ENCODE measurements at regions not wholly inside any gene's neighbourhood (a gene's known extent, or its start where the extent isn't known, plus 50 kb on each side); places are given as distances from the start of the nearest gene placed in this dataset.

- Histone ChIP-seq H3K4ac (ENCODE audit: low read depth in 1 of 2, low read length in 2 of 2) (no peak overlapping the region), H3K36me3 (ENCODE audit: control insufficient read depth in 1 of 2, insufficient read depth in 2 of 2, low read depth in 1 of 2, low read length in 2 of 2) (no peaks in the 10 kb centered on the region), H3K9me3 (ENCODE audit: control insufficient read depth, low read length) (peaks cover 6% of the 10 kb centered on the region), H2BK15ac (ENCODE audit: low read depth, poor library complexity, severe bottlenecking) (no peak overlapping the region), H2BK5ac (ENCODE audit: low read depth, low read length, poor library complexity, severe bottlenecking) (no peak overlapping the region), H4K91ac (ENCODE audit: low read length) (no peak overlapping the region), H2BK12ac (ENCODE audit: low read length in 2 of 2) (no peak overlapping the region), H2AFZ (ENCODE audit: low read depth, low read length) (no peak overlapping the region), H3K4me1 (ENCODE audit: control insufficient read depth, insufficient read depth, low read depth, low read length) (no peaks in the 10 kb centered on the region), H2BK120ac (ENCODE audit: low read depth, low read length) (no peak overlapping the region), H3K4me2 (ENCODE audit: low read length, poor library complexity, severe bottlenecking) (no peak overlapping the region), H3K18ac (ENCODE audit: low read depth in 1 of 2, low read length in 2 of 2) (no peak overlapping the region), H3K4me3 (ENCODE audit: insufficient read depth in 1 of 2, low read depth in 1 of 2, low read length in 2 of 2) (no peak overlapping the region), H3K27ac (ENCODE audit: low read length, poor library complexity, severe bottlenecking) (no peak overlapping the region), H3K14ac (ENCODE audit: low read length in 2 of 2) (no peak overlapping the region), H3K9ac (ENCODE audit: low read length) (no peak overlapping the region), H2AK5ac (ENCODE audit: low read length, severe bottlenecking) (no peak overlapping the region), H3K79me1 (replicated peaks; ENCODE audit: low read length, poor library complexity, severe bottlenecking) (no peaks in the 10 kb centered on the region), H3K23ac (ENCODE audit: low read length in 2 of 2) (no peak overlapping the region), H3K27me3 (ENCODE audit: control insufficient read depth in 1 of 2, insufficient read depth in 1 of 2, low read length in 2 of 2) (no peaks in the 10 kb centered on the region), H4K8ac (ENCODE audit: low read length) (no peak overlapping the region)
- WGBS = 100% methylated on average over 1 of the region's 1 CpG
- no peak for DNase-seq
Observed at GRCh38 chr18:43686709-43687108, 409.4 kb upstream of the SYT4 start.

- Histone ChIP-seq H3K4ac (ENCODE audit: low read depth in 1 of 2, low read length in 2 of 2) (no peak overlapping the region), H3K27ac (ENCODE audit: low read length, poor library complexity, severe bottlenecking) (peak overlapping the region; percentile 49), H3K36me3 (ENCODE audit: control insufficient read depth in 1 of 2, insufficient read depth in 2 of 2, low read depth in 1 of 2, low read length in 2 of 2) (peaks cover 0 to 3% of the 10 kb centered on the region in 2 experiments), H3K9me3 (ENCODE audit: control insufficient read depth, low read length) (peaks cover 6% of the 10 kb centered on the region), H3K4me3 (ENCODE audit: insufficient read depth in 1 of 2, low read depth in 1 of 2, low read length in 2 of 2) (no peak overlapping the region), H2AK5ac (ENCODE audit: low read length, severe bottlenecking) (no peak overlapping the region), H3K4me2 (ENCODE audit: low read length, poor library complexity, severe bottlenecking) (no peak overlapping the region), H2BK5ac (ENCODE audit: low read depth, low read length, poor library complexity, severe bottlenecking) (no peak overlapping the region), H4K8ac (ENCODE audit: low read length) (no peak overlapping the region), H2AFZ (ENCODE audit: low read depth, low read length) (no peak overlapping the region), H3K27me3 (ENCODE audit: control insufficient read depth in 1 of 2, insufficient read depth in 1 of 2, low read length in 2 of 2) (no peaks in the 10 kb centered on the region), H3K18ac (ENCODE audit: low read depth in 1 of 2, low read length in 2 of 2) (peak overlapping the region in 1 of 2 experiments; percentile 52), H3K23ac (ENCODE audit: low read length in 2 of 2) (no peak overlapping the region), H3K79me1 (replicated peaks; ENCODE audit: low read length, poor library complexity, severe bottlenecking) (no peaks in the 10 kb centered on the region), H2BK12ac (ENCODE audit: low read length in 2 of 2) (peak overlapping the region in 1 of 2 experiments; percentile 38), H3K4me1 (ENCODE audit: control insufficient read depth, insufficient read depth, low read depth, low read length) (no peaks in the 10 kb centered on the region), H2BK15ac (ENCODE audit: low read depth, poor library complexity, severe bottlenecking) (no peak overlapping the region), H2BK120ac (ENCODE audit: low read depth, low read length) (no peak overlapping the region), H3K14ac (ENCODE audit: low read length in 2 of 2) (no peak overlapping the region), H4K91ac (ENCODE audit: low read length) (no peak overlapping the region), H3K9ac (ENCODE audit: low read length) (no peak overlapping the region)
- DNase-seq = peak; percentile 89
- 0% methylated on average over 2 of the region's 4 CpGs for WGBS
Observed at GRCh38 chr18:43692099-43692690, 414.9 kb upstream of the SYT4 start.

DNA sequence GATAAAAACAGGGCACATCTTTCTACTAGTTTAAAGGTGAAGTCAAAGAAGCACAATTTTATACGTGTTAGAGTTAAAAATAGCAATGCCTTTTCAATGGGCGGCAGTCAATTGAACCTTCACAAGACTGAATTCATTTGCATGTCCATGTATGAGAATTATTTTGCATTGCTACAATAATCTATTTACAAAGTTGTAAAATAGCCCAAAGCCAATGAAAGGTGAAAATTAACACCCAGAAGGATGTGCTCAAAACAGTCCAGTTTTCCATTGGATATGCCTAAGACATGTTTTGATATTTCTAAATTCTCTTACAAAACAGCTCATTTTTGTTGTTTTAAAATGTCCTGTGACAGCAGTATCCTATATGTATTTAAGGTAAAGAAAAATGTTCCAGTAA lies 425.1 kb upstream of the SYT4 start:
- Histone ChIP-seq H3K4me2 (ENCODE audit: low read length, poor library complexity, severe bottlenecking) (no peak overlapping the region), H3K14ac (ENCODE audit: low read length in 2 of 2) (no peak overlapping the region), H3K36me3 (ENCODE audit: control insufficient read depth in 1 of 2, insufficient read depth in 2 of 2, low read depth in 1 of 2, low read length in 2 of 2) (peaks cover 0 to 31% of the 10 kb centered on the region in 2 experiments), H4K91ac (ENCODE audit: low read length) (no peak overlapping the region), H3K18ac (ENCODE audit: low read depth in 1 of 2, low read length in 2 of 2) (no peak overlapping the region), H4K8ac (ENCODE audit: low read length) (no peak overlapping the region), H3K4ac (ENCODE audit: low read depth in 1 of 2, low read length in 2 of 2) (no peak overlapping the region), H2BK15ac (ENCODE audit: low read depth, poor library complexity, severe bottlenecking) (no peak overlapping the region), H2BK120ac (ENCODE audit: low read depth, low read length) (no peak overlapping the region), H3K4me3 (ENCODE audit: insufficient read depth in 1 of 2, low read depth in 1 of 2, low read length in 2 of 2) (no peak overlapping the region), H3K79me1 (replicated peaks; ENCODE audit: low read length, poor library complexity, severe bottlenecking) (no peaks in the 10 kb centered on the region), H2AFZ (ENCODE audit: low read depth, low read length) (no peak overlapping the region), H2AK5ac (ENCODE audit: low read length, severe bottlenecking) (no peak overlapping the region), H3K27me3 (ENCODE audit: control insufficient read depth in 1 of 2, insufficient read depth in 1 of 2, low read length in 2 of 2) (no peaks in the 10 kb centered on the region), H3K9me3 (ENCODE audit: control insufficient read depth, low read length) (no peaks in the 10 kb centered on the region), H3K27ac (ENCODE audit: low read length, poor library complexity, severe bottlenecking) (no peak overlapping the region), H3K4me1 (ENCODE audit: control insufficient read depth, insufficient read depth, low read depth, low read length) (no peaks in the 10 kb centered on the region), H2BK5ac (ENCODE audit: low read depth, low read length, poor library complexity, severe bottlenecking) (no peak overlapping the region), H3K9ac (ENCODE audit: low read length) (no peak overlapping the region), H3K23ac (ENCODE audit: low read length in 2 of 2) (no peak overlapping the region), H2BK12ac (ENCODE audit: low read length in 2 of 2) (no peak overlapping the region)
- DNase-seq = no peak
- 100% methylated on average over 2 of the region's 2 CpGs for WGBS

DNA sequence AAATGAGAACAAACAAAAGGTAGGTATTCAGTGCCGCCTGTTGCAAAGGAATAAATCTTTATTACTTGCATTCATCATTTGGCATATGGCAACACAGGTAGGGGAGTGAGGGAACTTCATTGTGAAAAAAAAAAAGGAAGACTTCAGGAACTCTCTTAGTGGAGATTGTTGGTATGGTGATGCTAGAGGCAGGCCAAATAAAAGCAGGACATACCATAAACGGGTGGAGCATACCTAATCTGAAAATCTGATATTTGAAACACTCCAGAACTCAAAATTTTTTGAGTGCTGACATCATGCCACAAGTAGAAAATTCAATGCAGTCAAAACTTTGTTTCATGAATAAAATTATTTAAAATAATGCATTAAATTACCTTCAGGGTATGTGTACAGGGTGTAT lies 425.8 kb upstream of the SYT4 start:
- H3K27me3 ChIP-seq (ENCODE audit: control insufficient read depth in 1 of 2, insufficient read depth in 1 of 2, low read length in 2 of 2) = no peaks in the 10 kb centered on the region
- no peak overlapping the region for H2BK15ac ChIP-seq (ENCODE audit: low read depth, poor library complexity, severe bottlenecking)
- H2BK120ac ChIP-seq (ENCODE audit: low read depth, low read length) = no peak overlapping the region
- no peaks in the 10 kb centered on the region for H3K9me3 ChIP-seq (ENCODE audit: control insufficient read depth, low read length)
- no peak overlapping the region for H3K27ac ChIP-seq (ENCODE audit: low read length, poor library complexity, severe bottlenecking)
- no peaks in the 10 kb centered on the region for H3K79me1 ChIP-seq (replicated peaks; ENCODE audit: low read length, poor library complexity, severe bottlenecking)
- no peak overlapping the region for H3K4me2 ChIP-seq (ENCODE audit: low read length, poor library complexity, severe bottlenecking)
- H3K4me3 ChIP-seq (ENCODE audit: insufficient read depth in 1 of 2, low read depth in 1 of 2, low read length in 2 of 2) = no peak overlapping the region
- 100% methylated on average over 1 of the region's 2 CpGs for WGBS
- H3K14ac ChIP-seq (ENCODE audit: low read length in 2 of 2) = no peak overlapping the region
- H3K36me3 ChIP-seq (ENCODE audit: control insufficient read depth in 1 of 2, insufficient read depth in 2 of 2, low read depth in 1 of 2, low read length in 2 of 2) = peaks cover 0 to 31% of the 10 kb centered on the region in 2 experiments
- no peak for DNase-seq
- no peak overlapping the region for H3K23ac ChIP-seq (ENCODE audit: low read length in 2 of 2)
- H2BK5ac ChIP-seq (ENCODE audit: low read depth, low read length, poor library complexity, severe bottlenecking) = no peak overlapping the region
- no peak overlapping the region for H3K18ac ChIP-seq (ENCODE audit: low read depth in 1 of 2, low read length in 2 of 2)
- no peak overlapping the region for H2BK12ac ChIP-seq (ENCODE audit: low read length in 2 of 2)
- H4K91ac ChIP-seq (ENCODE audit: low read length) = no peak overlapping the region
- H2AFZ ChIP-seq (ENCODE audit: low read depth, low read length) = no peak overlapping the region
- H2AK5ac ChIP-seq (ENCODE audit: low read length, severe bottlenecking) = no peak overlapping the region
- no peak overlapping the region for H3K4ac ChIP-seq (ENCODE audit: low read depth in 1 of 2, low read length in 2 of 2)
- H3K9ac ChIP-seq (ENCODE audit: low read length) = no peak overlapping the region
- no peak overlapping the region for H4K8ac ChIP-seq (ENCODE audit: low read length)
- no peaks in the 10 kb centered on the region for H3K4me1 ChIP-seq (ENCODE audit: control insufficient read depth, insufficient read depth, low read depth, low read length)
